ENCODE measurements at regions not wholly inside any gene's neighbourhood (a gene's known extent, or its start where the extent isn't known, plus 50 kb on each side); places are given as distances from the start of the nearest gene placed in this dataset.
A peak's percentile ranks its signal among the peaks of the same experiment; 100 is the strongest.

DNA sequence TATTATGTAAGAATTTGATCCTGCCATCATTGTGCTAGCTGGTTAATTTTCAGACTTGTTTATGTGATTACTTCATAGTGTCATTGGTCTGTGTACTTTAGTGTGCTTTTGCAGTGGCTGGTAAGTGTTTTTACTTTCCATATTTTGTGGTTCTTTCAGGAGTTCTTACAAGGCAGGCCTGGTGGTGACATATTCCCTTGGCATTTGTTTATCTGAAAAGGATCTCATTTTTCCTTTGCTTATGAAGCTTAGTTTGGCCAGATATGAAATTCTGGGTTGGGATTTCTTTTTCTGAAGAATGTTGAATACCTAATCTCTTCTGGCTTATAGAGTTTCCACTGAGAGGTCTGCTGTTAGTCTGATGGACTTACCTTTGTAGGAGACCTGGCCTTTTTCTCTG lies 72.8 kb upstream of the MC4R start:
- no peak for DNase-seq

DNA sequence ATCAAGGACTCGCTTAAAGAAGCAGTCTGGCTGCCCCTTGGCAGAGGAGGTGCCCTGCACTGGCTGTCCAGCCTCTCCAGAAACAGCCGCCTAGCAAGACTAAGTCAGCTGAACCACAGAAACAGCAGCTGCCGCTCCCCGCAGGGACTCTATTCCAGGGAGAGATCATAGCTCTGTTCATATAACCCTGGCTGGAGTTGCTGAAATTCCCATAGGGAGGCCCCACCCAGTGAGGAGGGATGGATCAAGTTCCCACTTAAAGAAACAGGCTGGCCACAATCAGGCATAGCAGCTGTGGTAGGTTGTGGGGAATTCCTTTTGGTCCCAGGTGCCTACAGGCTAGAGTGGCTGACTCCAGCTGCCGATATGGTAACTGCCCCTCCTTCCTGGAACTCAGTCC lies 74.2 kb upstream of the MC4R start:
- peak; percentile 2 for DNase-seq

DNA sequence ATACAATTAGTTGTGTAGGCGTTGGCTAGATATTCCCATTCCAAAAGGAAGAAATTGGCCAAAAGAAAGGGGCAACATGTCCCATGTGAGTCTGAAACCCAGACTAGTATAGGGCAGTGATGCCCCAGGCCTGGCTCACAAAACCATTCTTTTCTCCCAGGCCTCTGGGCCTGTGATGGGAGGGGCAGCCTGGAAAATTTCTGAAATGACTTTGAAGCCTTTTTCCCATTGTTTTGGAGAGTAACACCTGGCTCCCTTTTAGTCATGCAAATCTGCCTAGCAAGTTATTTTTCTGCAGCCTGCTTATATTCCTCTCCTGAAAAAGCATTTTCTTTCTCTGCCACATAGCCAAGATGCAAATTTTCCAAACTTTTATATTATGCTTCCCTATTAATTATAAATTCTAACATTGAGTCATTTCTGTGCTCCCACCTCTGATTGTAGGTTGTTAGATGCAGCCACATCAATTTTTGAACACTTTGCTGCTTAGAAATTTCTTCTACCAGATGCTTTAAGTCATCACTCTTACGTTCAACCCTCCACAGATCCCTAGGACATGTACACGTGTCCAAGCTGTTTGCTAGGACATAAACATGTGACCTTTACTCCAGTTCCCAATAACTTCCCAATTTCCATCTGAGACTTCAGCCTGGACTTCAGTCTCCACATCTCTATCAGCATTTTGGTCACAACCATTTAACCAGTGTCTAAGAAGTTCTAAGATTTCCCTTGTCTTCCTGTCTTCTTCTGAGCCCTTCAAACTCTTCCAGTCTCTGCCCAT lies 76.1 kb upstream of the MC4R start:
- DNase-seq, result no peak

DNA sequence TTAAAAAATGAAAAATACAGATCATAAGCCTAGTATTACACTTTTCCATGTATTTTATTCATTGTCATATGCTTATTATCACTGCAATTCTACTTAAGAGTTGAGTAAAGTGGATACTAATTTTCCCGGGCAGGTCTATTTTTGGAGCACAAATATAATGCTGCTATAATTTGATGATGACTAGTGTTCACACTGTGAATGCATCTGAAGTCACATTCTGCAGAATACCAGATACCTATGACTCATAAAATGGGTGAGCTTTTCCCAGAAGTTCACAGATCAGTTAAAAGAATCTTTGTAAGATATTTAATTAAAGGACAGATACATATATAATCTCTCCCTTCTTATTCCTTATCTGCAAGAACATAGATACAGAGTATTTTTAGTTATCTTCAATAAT lies 79.8 kb upstream of the MC4R start:
- peak; percentile 20 for DNase-seq

DNA sequence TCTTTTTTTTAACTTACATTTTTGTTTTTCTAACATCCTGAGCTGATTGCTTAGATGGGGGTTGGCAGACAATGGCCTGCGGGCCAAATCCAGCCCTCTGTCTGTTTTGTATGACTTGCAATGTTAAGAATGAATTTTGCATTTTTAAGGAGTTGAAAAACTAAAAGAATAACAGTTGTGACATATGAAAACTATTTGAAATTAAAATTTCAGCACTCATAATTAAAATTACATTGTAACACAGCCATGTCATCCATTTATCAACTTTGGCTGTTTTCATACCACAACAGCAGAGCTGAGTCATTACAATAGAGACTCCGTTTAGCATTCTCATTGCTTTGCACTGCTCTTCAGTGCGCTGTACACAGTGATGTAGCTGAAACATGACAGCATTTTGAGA lies 94.1 kb upstream of the MC4R start:
- no peak for DNase-seq

DNA sequence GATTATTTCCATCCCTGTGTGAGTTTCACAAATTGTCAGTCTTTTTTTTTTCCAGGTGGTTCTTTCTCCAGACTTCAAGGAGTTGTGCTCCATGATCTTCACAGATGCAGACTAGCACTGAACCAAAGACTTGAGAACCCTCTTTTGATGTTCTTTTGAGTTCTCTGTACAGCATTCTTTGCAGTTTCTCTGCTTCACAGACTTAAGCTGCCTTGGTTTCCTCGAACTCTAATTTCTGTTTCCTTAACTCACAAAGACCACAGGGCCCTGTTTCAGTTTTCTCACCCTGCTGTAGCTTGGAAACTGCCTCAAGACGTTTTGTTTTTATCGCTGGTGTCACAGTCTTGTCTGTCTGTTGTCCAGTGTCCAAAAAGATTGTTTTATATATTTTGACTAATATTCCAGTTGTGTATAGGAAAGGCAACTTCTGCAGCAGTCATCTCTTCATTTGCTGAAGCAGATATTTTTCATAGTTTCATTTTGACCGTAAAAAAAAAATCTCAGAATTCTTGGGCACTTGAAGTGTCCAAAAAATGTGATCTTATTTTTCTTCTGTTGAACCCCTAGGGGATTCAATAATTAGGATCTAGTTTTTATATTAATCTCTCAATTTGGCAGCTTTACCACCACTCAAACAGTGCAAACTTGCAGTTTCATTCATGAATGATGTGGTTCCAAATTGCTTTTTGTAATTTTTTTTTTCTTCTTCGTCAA lies 97.0 kb upstream of the MC4R start:
- no peak for DNase-seq

DNA sequence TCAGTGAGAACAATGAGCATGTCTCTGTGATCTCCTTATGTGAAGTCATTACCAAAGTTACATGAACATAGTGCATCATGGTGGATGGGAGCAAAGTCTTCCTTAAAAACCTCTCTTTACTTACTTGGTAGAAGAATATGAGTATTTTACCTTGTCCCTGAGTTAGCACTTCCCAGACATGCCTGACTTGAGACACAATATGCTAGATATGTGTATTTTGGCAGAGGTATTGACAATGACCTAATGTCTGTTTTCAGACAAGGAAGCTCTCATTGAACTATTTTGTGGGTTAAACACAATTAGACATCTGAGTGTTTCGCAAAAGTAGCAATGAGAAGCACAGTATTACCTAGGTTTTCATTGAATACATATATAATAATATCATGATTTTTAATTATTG lies 99.1 kb upstream of the MC4R start:
- peak; percentile 37 for DNase-seq

DNA sequence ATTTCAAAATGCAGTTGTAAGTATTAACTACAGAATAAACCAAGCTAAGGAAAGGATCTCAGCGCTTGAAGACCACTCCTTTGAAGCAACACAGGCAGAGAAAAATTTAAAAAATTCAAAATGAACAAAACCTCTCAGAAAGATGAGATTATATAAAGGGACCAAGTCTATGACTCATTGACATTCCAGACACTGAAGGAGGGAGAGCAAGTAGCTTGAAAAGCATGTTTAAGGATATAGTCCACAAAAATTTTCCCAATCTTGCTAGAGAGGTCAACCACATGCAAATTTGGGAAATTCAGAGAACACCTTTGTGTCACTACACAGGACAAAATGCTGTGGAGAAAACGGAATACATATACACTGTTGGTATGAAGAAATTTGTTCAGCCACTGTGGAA lies 112.6 kb upstream of the MC4R start:
- no peak for DNase-seq

DNA sequence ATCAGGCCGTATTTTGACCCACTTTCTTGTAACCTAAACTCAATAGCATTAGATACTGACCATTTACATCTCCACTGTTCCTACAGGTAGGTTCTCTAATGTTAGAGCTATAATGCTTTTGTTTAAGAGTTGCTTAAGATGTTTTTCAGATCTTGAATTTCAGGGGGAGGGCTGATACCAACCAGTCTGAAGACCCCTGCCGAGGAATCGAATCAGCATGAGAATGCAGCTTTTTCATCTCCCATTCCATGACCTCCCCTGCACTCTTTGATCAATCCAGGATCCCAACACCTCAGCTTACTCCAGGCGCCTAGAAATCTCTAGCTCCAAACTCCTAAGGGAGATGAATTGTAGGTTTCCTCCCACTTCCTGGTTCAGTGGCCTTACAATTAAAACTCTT lies 120.5 kb upstream of the MC4R start:
- DNase-seq, result no peak

DNA sequence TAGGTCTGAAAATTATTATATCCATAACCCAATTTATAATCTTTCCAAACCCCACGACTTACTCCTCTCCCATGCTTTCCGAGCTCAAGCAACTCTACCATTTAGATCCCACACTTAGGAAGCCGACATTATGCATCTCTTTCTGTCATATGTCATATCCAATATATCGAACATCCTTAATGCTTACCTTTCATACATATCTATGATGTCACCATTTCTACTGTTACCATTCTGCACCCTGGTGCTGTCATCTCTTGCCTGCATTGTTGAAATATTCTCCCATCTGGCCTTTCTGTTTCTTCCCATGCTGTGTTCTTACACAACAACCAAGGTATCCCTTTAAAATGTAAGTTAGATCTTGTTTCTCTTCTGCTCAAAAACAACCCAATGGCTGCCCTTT lies 127.1 kb upstream of the MC4R start:
- no peak for DNase-seq

DNA sequence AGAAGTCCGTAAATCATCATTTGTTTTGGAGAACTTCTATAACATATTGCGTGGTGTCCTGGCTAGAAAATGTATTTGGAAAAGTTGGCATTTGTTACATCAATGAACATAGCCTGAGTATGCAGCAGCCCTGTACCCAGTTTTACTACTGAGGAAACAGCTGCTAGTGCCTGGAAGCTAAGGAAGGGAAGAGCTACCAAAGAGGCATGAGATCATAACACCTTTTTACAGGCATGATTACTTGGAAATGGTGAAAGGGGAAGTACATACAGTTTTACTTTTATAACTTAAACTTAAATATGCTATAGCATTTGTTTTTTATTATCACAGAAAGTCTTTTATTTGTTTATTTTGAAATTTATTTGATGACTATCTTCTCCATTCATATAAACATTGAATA lies 128.4 kb upstream of the MC4R start:
- no peak for DNase-seq

DNA sequence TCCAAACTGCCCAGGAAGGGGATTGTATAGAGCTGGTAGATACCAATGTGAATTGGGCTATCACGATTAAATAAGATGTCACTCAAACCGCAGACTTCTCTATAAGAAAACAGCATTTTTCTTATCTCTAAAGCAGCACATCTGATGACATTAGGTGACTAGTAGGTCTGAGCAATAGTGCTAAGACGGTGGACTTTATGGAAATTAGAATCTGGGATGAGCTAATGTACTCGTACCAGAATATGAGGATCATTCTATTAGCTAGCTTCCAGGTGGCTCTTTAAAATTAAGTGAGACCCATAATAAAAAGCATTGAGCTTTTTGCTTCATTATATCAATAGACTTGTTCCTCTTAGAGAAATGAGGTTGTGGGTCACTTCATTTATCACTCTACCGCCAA lies 130.0 kb upstream of the MC4R start:
- DNase-seq, result no peak

DNA sequence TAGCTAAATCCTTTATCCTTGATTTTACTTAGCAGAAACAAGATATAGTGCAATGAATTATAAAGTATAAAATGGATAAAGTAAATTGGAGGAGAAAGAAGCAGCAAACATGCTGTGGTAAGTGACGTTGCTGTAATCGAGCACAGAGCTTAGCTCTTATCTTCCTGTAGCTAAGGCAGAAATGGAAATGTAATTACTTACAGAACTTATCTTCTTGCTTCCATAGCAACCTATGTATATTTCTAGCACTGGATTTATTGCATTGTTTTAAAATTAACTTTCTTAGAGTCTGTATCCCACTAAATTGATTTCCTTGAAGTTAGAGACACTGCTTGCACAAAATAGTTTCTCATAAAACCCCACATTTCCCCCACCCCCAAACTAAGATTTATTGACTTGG lies 130.6 kb upstream of the MC4R start:
- DNase-seq, result no peak

DNA sequence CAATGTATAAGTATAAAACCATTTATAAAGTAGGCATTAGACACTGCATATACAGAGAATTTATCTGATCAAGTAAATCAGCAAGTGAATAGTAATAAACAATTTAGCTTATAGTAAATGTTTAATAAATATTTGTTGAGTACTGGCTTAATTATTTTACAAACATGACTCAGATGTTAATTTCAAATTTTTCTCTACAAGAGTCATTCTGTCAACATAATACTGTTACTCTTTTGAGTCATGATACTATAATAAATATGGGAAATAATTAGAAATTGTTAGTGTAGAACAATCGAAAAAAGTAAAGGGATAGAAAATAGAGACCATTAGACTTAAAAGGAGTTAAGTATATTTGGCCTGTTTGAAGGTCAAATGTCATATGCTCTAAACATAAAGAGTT lies 133.6 kb upstream of the MC4R start:
- DNase-seq, result no peak

DNA sequence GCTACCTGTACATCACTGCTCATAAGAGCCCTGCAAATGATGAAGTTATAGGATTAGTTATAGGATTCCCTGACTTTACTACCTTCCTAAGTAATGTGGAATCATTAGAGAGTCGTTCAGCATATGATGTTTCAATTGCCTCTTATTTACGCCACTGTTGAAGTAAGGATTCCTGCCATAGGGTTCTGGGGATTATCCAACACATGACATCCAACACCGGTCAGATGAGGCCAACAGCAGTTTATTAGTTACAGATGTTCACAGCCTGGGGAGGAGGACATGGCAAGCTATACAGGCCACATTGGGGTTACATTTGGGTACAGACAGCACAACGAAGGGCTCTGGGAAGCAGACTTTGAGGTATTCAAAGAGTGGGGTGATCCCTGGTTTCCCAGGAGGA lies 134.1 kb upstream of the MC4R start:
- DNase-seq, result peak; percentile 2

DNA sequence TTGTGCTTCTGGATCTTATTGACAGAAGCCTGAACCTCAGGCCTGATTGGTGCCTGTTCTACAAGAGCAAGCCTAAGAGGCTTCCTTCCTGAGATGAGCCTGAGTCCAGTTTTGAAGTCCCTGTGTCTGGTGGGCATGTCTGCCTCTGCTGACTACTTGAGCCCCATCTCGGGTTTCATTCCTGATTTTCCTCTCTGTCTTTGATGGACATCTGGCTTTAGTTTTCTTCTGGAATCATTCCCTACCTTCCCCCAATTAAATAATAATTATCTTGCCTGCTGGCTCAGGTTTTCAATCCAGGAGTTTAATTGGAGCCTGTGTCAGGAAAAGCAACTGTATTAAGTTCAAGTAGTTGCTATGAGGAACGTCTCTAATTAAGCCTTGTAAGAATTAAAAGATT lies 135.5 kb upstream of the MC4R start:
- peak; percentile 77 for DNase-seq

DNA sequence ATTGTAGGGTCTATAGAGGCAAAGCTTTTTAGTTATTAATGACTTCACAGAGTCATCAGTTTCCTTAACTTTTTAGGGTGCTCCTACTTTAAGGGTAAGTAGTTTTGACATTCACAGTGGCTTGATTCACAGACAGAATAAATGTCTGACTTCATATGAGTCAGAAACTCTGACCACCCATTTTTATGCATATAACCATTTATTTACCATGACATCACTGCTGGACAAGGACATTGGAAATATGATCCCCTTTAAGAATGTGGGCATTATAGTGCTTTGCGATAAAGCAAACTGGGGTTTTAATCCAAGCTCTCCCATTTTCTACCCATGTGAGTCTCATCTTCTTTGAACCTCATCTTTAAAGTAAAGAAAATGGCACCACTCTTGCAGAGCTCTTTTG lies 162.0 kb upstream of the MC4R start:
- no peak for DNase-seq

DNA sequence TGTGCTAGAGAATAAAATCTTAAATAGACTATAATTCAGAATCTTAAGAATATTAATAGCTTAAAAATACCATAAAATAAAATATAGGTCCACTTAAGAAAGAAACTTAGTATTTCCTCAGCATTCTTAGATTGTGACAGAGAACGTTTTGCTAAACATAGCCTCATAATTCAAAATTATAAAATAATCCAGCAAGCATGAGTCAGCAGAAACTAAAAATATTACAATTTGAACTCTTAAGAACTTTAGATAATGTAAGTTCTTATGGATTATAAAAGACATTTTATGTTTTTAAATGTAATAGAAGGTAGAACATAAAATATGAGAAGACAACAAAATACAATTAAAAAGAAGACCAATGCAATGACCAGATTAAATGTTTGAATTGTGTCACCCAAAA lies 164.5 kb upstream of the MC4R start:
- no peak for DNase-seq

DNA sequence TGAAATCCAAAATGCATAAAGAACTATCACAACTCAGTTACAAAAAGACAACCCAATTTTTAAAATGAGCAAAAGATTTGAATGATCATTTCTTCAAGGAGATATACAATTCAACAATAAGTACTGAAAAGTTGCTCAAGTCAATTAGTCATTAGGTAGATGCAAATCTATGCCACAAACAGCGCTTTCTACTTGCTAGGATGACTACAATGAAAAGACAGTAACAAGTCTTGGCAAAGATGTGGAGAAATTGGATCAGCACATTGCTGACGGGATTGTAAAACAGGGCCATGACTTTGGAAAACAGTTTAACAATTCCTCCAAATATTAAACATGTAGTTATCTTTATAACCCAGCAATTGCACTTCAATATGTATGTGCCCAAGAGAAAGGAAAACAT lies 166.3 kb upstream of the MC4R start:
- no peak for DNase-seq

DNA sequence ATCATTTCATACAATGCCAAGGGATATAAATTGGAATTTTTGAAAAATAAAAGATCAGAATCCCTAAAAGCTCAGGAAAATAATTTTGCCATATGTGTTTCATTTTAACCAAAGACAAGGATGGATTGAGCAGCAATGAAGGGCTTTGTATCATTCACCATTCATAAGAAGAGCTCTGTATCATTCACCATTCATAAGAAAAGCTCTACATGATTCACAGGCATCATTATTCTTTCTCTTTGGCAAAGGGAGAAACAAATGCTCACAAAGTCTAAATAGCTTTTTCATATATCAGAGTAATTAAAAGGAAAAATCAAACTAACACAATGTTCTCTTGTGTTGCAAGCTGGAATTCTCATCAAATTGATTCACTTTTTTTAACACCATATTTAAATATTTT lies 169.1 kb upstream of the MC4R start:
- no peak for DNase-seq

DNA sequence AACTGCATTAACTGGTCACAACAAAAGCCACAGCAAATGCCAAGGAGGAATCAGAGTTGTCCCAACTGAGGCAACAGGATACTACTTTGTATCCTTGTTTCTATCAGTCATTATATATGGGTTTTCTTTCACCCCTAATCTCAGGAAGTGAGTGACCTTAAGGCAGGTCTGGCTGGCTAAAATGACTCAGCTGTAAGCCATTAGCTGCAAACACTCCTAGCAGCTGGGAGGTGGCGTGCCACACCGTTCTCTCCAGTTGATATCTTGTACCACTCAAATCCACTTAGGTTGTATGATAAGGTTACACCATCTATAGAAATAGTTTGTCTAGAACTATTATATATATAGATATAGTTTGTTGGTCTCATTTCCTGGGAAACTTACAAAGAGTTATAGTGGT lies 171.1 kb upstream of the MC4R start:
- no peak for DNase-seq

DNA sequence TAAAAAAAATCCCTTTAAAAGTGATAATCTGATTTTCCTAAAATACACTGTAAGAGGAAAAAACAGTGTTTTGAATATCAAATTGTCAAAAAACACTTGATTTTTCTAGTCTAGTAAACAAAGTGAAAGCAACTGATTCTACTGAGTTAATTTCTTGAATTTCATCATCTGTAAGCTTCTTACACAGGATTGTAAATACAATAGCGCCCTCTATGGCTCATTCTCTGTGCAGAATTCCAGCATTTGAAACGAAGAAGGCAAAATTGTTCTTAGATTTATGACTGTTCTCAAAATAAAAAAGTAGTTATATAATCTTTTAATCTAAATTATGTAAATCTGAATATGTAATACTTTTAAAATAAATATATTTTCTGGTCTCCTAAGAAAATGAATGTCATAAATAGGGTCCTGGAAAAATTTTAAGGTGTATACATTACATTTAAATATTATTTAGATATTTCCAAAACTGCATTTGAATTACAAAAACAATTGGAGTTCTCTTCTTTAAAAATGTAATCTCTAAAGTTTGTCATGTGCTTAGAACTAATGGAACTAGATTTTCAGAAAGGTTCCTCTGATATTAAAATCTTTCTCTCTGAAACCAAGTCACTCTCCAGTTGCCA lies 176.9 kb upstream of the MC4R start:
- peak; percentile 67 for DNase-seq

DNA sequence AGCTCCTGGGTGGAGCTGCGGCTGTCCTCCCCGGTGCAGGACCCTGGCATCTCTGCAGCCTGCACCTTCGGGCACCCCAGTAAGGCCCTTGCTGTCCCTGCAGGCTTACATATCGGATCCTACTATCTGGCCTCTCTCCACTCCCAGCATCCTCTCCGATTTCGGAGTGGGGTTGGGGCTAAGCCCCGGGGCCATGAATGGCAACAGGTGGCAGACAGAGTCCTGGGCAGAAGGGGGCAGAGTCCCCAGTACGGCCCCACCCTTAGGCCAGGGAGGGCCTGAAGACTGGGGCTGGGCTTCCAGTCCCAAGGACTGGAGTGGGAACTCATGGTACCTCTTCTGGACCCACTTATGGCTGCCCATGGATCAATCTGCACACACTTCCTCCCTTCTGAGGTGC lies 180.4 kb upstream of the MC4R start:
- no peak for DNase-seq

DNA sequence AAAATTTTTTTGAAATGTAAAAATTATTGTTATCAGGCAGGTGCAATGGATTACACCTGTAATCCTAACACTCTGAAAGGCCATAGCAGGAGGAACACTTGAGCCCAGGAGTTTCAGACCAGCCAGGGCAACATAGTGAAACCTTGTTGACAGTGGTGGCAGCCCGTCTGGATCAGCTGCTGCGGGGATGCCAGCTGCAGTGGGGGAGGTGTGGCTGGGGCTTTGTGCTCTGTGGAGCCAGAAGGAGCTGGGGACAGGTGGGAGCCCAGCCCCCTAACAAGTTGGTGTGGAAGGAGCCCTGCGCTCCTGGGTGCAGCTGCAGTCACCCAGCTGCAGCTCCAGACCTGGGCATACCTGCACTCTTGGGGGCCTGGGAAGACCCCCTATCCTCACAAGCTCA lies 182.4 kb upstream of the MC4R start:
- no peak for DNase-seq

DNA sequence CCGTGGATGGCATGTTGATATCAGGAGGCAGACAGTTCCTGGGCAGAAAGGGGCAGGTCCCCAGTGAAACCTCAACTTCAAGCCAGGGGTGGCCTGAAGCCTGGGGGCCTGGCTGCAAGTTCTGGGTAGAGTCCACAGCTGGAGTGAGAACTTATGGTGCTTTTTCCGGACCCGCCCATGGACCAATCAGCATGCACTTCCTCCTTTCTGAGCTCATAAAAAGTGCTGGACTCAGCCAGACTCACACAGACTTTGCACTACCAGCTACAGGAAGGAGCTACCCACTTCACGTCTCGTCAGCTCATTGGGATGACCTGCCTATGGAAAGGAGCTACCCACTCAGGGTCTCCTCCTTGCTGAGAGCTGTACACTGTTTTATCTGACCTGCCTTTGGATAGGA lies 183.1 kb upstream of the MC4R start:
- no peak for DNase-seq

All from NCI-H446 treated with DMSO at 0.1 percent for 48 hours (cell line).